GM12873 (cell line): ENCODE measurements at regions not wholly inside any gene's neighbourhood (a gene's known extent, or its start where the extent isn't known, plus 50 kb on each side); places are given as distances from the start of the nearest gene placed in this dataset.

Experiments used
- TF ChIP-seq, protein P1 (sequence below): IDR thresholded peaks from 2 replicates; pipeline ENCODE4 v1.5.1; 2012; ENCODE audit warnings: low read depth, mild to moderate bottlenecking, moderate library complexity, low read length, control low read depth; ENCODE audit not compliant: insufficient read depth; ENCODE audit errors: missing control alignments

DNA sequence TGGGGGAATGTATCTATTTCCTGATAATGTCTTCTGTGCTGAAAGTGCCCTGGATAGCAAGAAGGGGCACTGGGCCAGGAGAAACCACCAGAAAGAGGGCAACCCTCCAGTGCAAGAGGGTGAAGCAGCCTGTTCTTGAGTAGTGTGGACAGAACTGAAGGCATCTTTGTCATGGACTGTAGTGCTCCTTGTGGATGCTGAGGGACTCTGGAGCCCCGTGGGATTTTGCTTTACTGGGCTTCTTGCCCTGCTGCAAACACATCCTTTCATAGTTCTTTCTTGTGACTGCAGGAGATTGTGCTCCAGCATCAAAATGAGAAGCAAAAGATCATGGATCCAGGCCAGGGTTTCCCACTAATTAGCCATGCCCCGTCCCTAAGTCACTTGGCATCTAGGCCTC is 300.6 kb downstream of the ZNF326 start:
- TF ChIP-seq, protein P1, sequence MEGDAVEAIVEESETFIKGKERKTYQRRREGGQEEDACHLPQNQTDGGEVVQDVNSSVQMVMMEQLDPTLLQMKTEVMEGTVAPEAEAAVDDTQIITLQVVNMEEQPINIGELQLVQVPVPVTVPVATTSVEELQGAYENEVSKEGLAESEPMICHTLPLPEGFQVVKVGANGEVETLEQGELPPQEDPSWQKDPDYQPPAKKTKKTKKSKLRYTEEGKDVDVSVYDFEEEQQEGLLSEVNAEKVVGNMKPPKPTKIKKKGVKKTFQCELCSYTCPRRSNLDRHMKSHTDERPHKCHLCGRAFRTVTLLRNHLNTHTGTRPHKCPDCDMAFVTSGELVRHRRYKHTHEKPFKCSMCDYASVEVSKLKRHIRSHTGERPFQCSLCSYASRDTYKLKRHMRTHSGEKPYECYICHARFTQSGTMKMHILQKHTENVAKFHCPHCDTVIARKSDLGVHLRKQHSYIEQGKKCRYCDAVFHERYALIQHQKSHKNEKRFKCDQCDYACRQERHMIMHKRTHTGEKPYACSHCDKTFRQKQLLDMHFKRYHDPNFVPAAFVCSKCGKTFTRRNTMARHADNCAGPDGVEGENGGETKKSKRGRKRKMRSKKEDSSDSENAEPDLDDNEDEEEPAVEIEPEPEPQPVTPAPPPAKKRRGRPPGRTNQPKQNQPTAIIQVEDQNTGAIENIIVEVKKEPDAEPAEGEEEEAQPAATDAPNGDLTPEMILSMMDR = no peak

DNA sequence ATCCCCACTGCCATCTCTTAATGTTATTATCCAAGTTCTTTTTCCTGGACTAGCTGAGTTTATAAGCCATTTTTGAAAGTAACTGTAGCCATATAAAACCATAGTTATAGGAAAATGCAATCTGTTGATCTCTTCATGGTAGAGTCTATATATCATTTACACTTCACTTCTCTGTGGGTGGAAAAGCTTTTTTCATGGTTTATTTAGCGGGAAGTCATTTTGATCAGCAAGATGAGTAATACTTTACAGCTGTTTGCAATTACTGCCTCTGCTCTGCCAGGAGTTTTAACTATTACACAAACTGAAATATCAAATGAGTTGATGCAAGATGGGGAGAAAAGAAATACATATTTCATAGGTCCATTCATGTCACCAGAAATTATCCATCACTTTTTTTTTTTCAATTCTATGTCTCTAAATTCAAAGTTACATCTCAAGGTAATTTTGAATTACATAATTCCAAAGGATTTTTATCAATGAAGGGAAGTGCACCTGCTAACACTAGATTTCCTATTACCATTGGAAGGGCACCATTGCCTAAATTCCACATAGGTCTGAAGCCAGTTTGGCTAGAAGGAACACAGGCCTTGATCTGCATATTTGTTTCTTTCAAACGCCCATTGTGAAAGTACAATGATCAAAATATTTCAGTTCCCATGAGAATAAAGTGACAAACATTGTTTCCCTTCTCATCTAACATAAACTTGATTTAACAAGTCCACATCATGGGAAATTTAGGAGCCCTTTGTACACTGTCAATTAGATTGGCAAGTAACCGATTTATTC is 296.7 kb downstream of the ZNF326 start:
- TF ChIP-seq, protein P1 = no peak

DNA sequence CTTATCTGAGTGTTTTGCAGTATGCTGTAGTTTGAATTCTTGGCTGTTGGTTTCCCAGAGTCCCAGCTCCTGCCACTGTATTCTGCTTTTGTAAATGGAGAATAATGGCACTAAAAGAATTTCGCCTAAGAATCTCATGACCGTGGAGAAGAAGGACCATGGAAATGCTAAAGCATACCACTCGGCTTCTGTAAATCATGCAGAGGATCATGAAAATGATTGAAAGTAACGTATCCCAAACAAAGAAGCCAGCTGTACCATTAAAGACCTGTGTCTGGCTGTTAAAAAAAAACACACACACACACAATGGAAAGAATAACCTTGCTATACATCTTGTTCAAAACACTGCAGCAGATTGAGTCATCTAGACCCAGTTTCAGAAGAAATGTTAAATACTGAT is 287.9 kb downstream of the ZNF326 start:
- TF ChIP-seq, protein P1 = no peak

DNA sequence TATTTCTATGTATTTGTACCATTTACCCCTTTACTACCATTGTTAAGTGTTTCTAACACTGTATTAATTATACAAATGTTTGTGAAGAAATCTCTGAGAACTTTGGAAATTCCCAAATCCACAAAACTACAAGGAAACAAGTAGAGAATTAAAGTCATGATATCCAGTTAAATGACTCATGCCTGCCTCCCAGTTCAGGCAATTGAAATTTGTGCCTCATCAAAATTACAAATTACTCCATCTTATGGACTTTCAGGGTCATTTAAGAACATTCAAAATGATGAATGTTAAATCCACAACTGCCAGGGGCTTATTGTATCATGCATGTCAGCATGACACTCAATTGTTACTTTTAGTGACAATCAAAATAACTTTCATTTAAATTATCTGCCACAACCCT is 282.4 kb downstream of the ZNF326 start:
- TF ChIP-seq, protein P1 = no peak

DNA sequence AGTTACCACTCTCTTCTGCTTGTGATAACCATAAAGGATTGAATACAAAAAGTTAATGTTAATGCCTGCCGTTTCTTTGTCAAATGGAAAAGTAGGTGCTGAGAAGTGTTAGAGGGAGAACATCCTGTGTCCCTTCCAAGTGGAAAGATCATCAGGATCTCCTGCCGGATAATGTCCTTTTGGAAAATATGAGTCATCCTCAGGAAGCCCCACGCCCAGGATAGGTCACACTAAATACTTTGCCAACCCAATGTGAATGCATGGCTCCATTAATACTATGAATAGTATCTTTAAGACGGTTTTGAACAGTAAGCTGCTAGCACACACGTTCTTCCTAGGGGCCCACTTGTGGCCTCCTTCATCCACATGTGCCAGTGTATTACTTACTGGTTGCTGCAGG is 279.5 kb downstream of the ZNF326 start:
- TF ChIP-seq, protein P1 = no peak

DNA sequence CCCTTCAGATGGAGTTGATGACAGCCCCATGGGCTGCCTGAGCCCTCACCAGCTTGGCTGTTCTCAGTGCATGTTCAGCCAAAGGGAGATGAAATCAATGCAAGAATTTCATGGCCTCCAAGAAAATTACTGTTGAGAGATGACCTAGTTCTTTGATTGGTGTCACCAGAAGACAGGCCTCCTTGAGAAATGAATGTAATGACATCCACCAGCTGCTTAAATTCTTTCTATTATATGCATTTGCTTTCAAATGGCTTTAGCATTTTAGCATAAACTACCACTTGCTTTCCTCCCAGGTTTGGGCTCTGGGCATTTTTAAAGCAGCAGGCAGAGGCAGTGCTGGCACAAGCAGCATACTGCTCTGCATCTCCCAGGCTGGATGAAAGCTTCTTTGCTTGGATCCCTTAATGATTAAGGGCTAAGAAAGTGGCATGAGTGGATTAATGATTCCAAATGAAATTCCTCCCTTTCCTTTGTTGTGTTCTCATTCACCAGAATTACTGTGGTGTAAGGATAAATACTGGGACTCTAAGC is 278.4 kb downstream of the ZNF326 start:
- TF ChIP-seq, protein P1 = no peak

DNA sequence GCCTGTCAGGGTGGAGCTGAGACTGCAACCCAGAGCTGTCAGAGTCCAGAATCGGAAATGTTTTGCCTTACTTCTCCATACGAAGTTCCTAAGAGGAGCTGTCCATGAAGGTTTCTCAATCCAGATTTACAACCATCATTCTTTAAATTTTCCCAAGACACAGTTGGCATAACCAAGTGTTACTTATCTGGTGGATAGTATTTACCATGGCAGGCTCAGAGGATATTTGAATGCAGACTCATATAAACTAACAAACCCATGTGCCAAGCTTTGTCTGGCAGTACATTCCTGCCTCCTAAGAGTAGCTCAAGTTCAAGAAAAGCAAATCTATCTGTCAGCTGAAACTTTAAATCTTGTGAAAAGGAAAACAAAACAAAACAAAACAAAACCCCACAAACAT is 267.9 kb downstream of the ZNF326 start:
- TF ChIP-seq, protein P1 = no peak
